CD4-positive, alpha-beta memory T cell (primary cell): ENCODE measurements at regions not wholly inside any gene's neighbourhood (a gene's known extent, or its start where the extent isn't known, plus 50 kb on each side); places are given as distances from the start of the nearest gene placed in this dataset.

Experiments
- CTCF ChIA-PET: fragments of 350-600 bp; sonication (Branson Sonifier 250); formaldehyde crosslinking; loops from one replicate; lab custom pipeline; 2021; ENCODE audit warnings: inconsistent platforms; ENCODE audit not compliant: partially characterized antibody; lab: Charles Lee
- POLR2A ChIA-PET: fragments of 350-600 bp; sonication (Branson Sonifier 250); formaldehyde crosslinking; loops from one replicate; lab custom pipeline; 2021; ENCODE audit not compliant: partially characterized antibody; lab: Charles Lee
- DNase-seq, 5 donors: peaks; one replicate each; pipeline versions ENCODE4 v3.0.0 to v3.0.0-alpha.2; 2020 to 2022; ENCODE audit warnings: mixed read lengths in 1 of 5
- H3K27ac ChIP-seq: one replicate; pipeline ENCODE4 v1.7.0; 2013; ENCODE audit warnings: low read depth, low read length
- H3K27me3 ChIP-seq: 2 replicates; pipeline ENCODE4 v1.7.0; 2013; ENCODE audit warnings: mild to moderate bottlenecking, low read length, moderate library complexity; ENCODE audit not compliant: insufficient read depth
- H3K36me3 ChIP-seq: 2 replicates; pipeline ENCODE4 v1.7.0; 2013; ENCODE audit warnings: mild to moderate bottlenecking, low read length, moderate library complexity; ENCODE audit not compliant: insufficient read depth
- H3K4me1 ChIP-seq: 2 replicates; pipeline ENCODE4 v1.7.0; 2013; ENCODE audit warnings: mild to moderate bottlenecking, low read length, moderate library complexity; ENCODE audit not compliant: insufficient read depth
- H3K4me3 ChIP-seq, 2 donors: one replicate each; pipeline ENCODE4 v1.7.0; 2013; ENCODE audit warnings: low read length in 2 of 2, mild to moderate bottlenecking in 1 of 2
- H3K9me3 ChIP-seq, 2 donors: one replicate each; pipeline ENCODE4 v1.7.0; 2013; ENCODE audit warnings: low read length in 2 of 2, control low read depth in 1 of 2; ENCODE audit not compliant: control insufficient read depth in 1 of 2
- H3K27ac Mint-ChIP-seq, 7 donors: one replicate each; pipeline ENCODE4 v1.8.0; 2020 to 2021; ENCODE audit warnings: mixed read lengths in 7 of 7, mild to moderate bottlenecking in 6 of 7, inconsistent platforms in 3 of 7, moderate library complexity in 3 of 7
- H3K27me3 Mint-ChIP-seq, 2 donors: one replicate each; pipeline ENCODE4 v1.8.0; 2020 to 2021; ENCODE audit warnings: mixed read lengths in 2 of 2
- H3K36me3 Mint-ChIP-seq, 2 donors: one replicate each; pipeline ENCODE4 v1.8.0; 2020 to 2021; ENCODE audit warnings: mixed read lengths in 2 of 2, inconsistent platforms in 1 of 2, mild to moderate bottlenecking in 1 of 2
- H3K4me1 Mint-ChIP-seq, 4 donors: one replicate each; pipeline ENCODE4 v1.8.0; 2020 to 2021; ENCODE audit warnings: mixed read lengths in 4 of 4, mild to moderate bottlenecking in 1 of 4
- H3K4me3 Mint-ChIP-seq, 8 donors: one replicate each; pipeline ENCODE4 v1.8.0; 2020 to 2021; ENCODE audit warnings: mixed read lengths in 8 of 8, mild to moderate bottlenecking in 7 of 8, moderate library complexity in 6 of 8, inconsistent platforms in 3 of 8
- H3K9me3 Mint-ChIP-seq, 8 donors: one replicate each; pipeline ENCODE4 v1.8.0; 2020 to 2021; ENCODE audit warnings: mixed read lengths in 8 of 8, mild to moderate bottlenecking in 5 of 8, inconsistent platforms in 3 of 8, moderate library complexity in 1 of 8
- intact Hi-C: fragments of 100-400 bp; cut with micrococcal nuclease; formaldehyde crosslinking; loops from one replicate; pipeline ENCODE4 v1.15.1; 2023

DNA sequence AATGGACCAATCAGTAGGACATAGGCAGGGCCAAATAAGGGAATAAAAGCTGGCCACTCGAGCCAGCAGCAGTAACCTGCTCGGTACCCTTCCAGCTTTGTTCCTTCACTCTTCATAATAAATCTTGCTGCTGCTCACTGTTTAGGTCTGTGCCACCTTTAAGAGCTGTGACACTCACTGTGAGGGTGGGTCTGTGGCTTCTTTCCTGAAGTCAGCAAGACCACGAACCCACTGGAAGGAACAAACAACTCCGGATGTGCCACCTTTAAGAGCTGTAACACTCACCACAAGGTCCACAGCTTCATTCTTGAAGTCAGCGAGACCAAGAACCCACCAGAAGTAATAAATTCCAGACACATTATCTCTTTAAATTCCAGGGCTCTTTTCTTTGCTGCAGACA lies 1922.3 kb upstream of the PCDH20 start:
- H3K9me3 ChIP-seq: no peaks in the 10 kb centered on the region
- POLR2A ChIA-PET: no interaction called here
- no peak overlapping the region for H3K27ac ChIP-seq
- no peaks in the 10 kb centered on the region for H3K36me3 Mint-ChIP-seq
- H3K27me3 Mint-ChIP-seq: no peaks in the 10 kb centered on the region
- H3K4me1 Mint-ChIP-seq: no peaks in the 10 kb centered on the region
- peaks cover 0 to 25% (median 16%) of the 10 kb centered on the region in 8 donors for H3K9me3 Mint-ChIP-seq
- no peak overlapping the region for H3K4me3 ChIP-seq
- H3K27me3 ChIP-seq: no peaks in the 10 kb centered on the region
- H3K36me3 ChIP-seq: no peaks in the 10 kb centered on the region
- DNase-seq: no peak
- CTCF ChIA-PET: no interaction called here
- intact Hi-C loops: no loop called here
- no peak overlapping the region for H3K27ac Mint-ChIP-seq
- H3K4me3 Mint-ChIP-seq: no peak overlapping the region
- H3K4me1 ChIP-seq: no peaks in the 10 kb centered on the region

GRCh38 chr13:63337041-63337440 lies 1921.4 kb upstream of the PCDH20 start:
- H3K27ac Mint-ChIP-seq: no peak overlapping the region
- POLR2A ChIA-PET: no interaction called here
- peaks cover 0 to 23% (median 15%) of the 10 kb centered on the region in 8 donors for H3K9me3 Mint-ChIP-seq

GRCh38 chr13:63336549-63336948 lies 1920.9 kb upstream of the PCDH20 start:
- Mint-ChIP-seq H3K27ac (no peak overlapping the region), H3K27me3 (no peaks in the 10 kb centered on the region), H3K4me1 (no peaks in the 10 kb centered on the region), H3K36me3 (no peaks in the 10 kb centered on the region), H3K4me3 (no peak overlapping the region), H3K9me3 (peaks cover 0 to 23% (median 15%) of the 10 kb centered on the region in 8 donors)
- ChIA-PET CTCF (no interaction called here), POLR2A (no interaction called here)
- Histone ChIP-seq H3K27ac (no peak overlapping the region), H3K4me1 (no peaks in the 10 kb centered on the region), H3K9me3 (no peaks in the 10 kb centered on the region), H3K4me3 (no peak overlapping the region), H3K36me3 (no peaks in the 10 kb centered on the region), H3K27me3 (no peaks in the 10 kb centered on the region)
- intact Hi-C loops: no loop called here
- DNase-seq: no peak

More at GRCh38 chr13:63337041-63337440, 1921.4 kb upstream of the PCDH20 start:
- CTCF ChIA-PET: no interaction called here
- H3K27me3 Mint-ChIP-seq: no peaks in the 10 kb centered on the region
- no peaks in the 10 kb centered on the region for H3K36me3 Mint-ChIP-seq
- no peak for DNase-seq
- H3K4me3 Mint-ChIP-seq: no peak overlapping the region
- H3K4me1 ChIP-seq: no peaks in the 10 kb centered on the region
- H3K4me1 Mint-ChIP-seq: no peaks in the 10 kb centered on the region
- H3K27ac ChIP-seq: no peak overlapping the region
- no peaks in the 10 kb centered on the region for H3K36me3 ChIP-seq
- intact Hi-C loops: no loop called here
- H3K27me3 ChIP-seq: no peaks in the 10 kb centered on the region
- H3K9me3 ChIP-seq: no peaks in the 10 kb centered on the region
- H3K4me3 ChIP-seq: no peak overlapping the region

DNA sequence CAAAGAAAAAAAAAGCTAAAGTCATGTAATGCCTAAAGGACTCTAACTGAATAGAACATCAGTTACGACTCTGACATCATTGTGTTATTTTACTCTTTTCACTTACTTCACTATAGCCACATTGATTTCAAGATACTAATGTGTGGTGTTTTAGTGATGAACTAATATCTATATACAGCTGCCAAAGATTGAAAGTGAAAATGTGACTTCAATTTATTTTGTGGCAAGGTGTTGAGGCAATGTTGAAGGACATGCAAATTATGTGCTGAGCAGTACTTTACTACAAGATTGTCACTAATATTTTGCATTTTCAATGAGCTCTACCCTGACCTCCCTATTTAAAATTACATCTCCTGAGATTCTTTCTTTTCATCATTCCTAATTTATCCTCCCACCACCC lies 1911.9 kb upstream of the PCDH20 start:
- H3K36me3 Mint-ChIP-seq: no peaks in the 10 kb centered on the region
- Histone ChIP-seq H3K4me3 (no peak overlapping the region), H3K4me1 (no peaks in the 10 kb centered on the region), H3K9me3 (no peaks in the 10 kb centered on the region), H3K36me3 (no peaks in the 10 kb centered on the region), H3K27ac (no peak overlapping the region), H3K27me3 (no peaks in the 10 kb centered on the region)
- no peaks in the 10 kb centered on the region for H3K27me3 Mint-ChIP-seq
- ChIA-PET POLR2A (no interaction called here), CTCF (no interaction called here)
- H3K9me3 Mint-ChIP-seq: peaks cover 0 to 10% (median 3%) of the 10 kb centered on the region in 8 donors
- no peaks in the 10 kb centered on the region for H3K4me1 Mint-ChIP-seq
- DNase-seq: no peak
- H3K4me3 Mint-ChIP-seq: no peak overlapping the region
- H3K27ac Mint-ChIP-seq: no peak overlapping the region
- intact Hi-C loops: no loop called here

- H3K27me3 ChIP-seq: no peaks in the 10 kb centered on the region
- no peaks in the 10 kb centered on the region for H3K4me1 Mint-ChIP-seq
- H3K36me3 Mint-ChIP-seq: no peaks in the 10 kb centered on the region
- H3K27ac Mint-ChIP-seq: no peak overlapping the region
- H3K4me1 ChIP-seq: no peaks in the 10 kb centered on the region
- H3K9me3 ChIP-seq: no peaks in the 10 kb centered on the region
- peaks cover 0 to 8% (median 2%) of the 10 kb centered on the region in 8 donors for H3K9me3 Mint-ChIP-seq
- no peak overlapping the region for H3K4me3 ChIP-seq
- CTCF ChIA-PET: no interaction called here
- no peaks in the 10 kb centered on the region for H3K36me3 ChIP-seq
- H3K27me3 Mint-ChIP-seq: no peaks in the 10 kb centered on the region
- no peak overlapping the region for H3K27ac ChIP-seq
- intact Hi-C loops: no loop called here
- no peak for DNase-seq
- no peak overlapping the region for H3K4me3 Mint-ChIP-seq
- POLR2A ChIA-PET: no interaction called here
These were observed 1907.8 kb upstream of the PCDH20 start for GRCh38 chr13:63323441-63323840.

GRCh38 chr13:63311587-63311986 lies 1895.9 kb upstream of the PCDH20 start:
- Histone ChIP-seq H3K9me3 (no peaks in the 10 kb centered on the region), H3K27ac (no peak overlapping the region), H3K4me3 (no peak overlapping the region), H3K4me1 (no peaks in the 10 kb centered on the region), H3K27me3 (no peaks in the 10 kb centered on the region), H3K36me3 (no peaks in the 10 kb centered on the region)
- intact Hi-C loops: no loop called here
- H3K36me3 Mint-ChIP-seq: no peaks in the 10 kb centered on the region
- ChIA-PET CTCF (no interaction called here), POLR2A (no interaction called here)
- no peak for DNase-seq
- peaks cover 1 to 23% (median 12%) of the 10 kb centered on the region in 8 donors for H3K9me3 Mint-ChIP-seq
- H3K4me1 Mint-ChIP-seq: no peaks in the 10 kb centered on the region
- no peak overlapping the region for H3K4me3 Mint-ChIP-seq
- H3K27ac Mint-ChIP-seq: no peak overlapping the region
- no peaks in the 10 kb centered on the region for H3K27me3 Mint-ChIP-seq

DNA sequence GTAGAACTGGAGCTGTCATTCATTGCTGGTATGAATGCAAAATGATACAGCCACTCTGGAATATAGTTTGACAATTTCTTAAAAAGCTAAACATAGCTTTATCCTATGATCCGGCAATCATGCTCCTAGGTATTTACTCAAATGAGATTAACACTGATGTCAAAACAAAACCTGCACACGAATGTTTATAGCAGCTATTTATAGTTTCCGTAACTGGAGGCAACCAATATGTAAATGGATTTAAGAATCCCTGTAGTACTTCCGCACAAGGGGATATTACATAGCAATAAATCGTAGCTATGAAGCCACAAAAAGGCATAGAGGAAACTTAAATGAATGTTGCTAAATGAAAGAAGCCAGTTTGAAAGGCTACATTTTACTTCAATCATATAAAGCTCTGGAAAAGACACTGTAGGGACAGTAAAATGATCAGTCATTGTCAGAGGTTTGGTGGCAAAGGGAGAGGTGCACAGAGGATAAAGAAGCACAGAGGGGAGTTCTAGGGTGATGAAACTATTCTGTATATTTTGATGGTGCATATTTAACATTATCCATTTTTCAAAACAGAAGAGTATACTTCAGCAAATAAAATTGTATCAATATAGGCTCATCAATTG lies 1893.0 kb upstream of the PCDH20 start:
- no peak overlapping the region for H3K4me3 ChIP-seq
- no peak for DNase-seq
- intact Hi-C loops: no loop called here
- H3K27ac ChIP-seq: no peak overlapping the region
- peaks cover 2 to 32% (median 19%) of the 10 kb centered on the region in 8 donors for H3K9me3 Mint-ChIP-seq
- ChIA-PET CTCF (no interaction called here), POLR2A (no interaction called here)
- no peaks in the 10 kb centered on the region for H3K27me3 Mint-ChIP-seq
- no peak overlapping the region for H3K27ac Mint-ChIP-seq
- H3K4me1 Mint-ChIP-seq: no peaks in the 10 kb centered on the region
- H3K36me3 Mint-ChIP-seq: no peaks in the 10 kb centered on the region
- H3K36me3 ChIP-seq: no peaks in the 10 kb centered on the region
- H3K27me3 ChIP-seq: no peaks in the 10 kb centered on the region
- no peak overlapping the region for H3K4me3 Mint-ChIP-seq
- no peaks in the 10 kb centered on the region for H3K9me3 ChIP-seq
- no peaks in the 10 kb centered on the region for H3K4me1 ChIP-seq

GRCh38 chr13:63307228-63307627 lies 1891.6 kb upstream of the PCDH20 start:
- no peaks in the 10 kb centered on the region for H3K27me3 ChIP-seq
- no peaks in the 10 kb centered on the region for H3K27me3 Mint-ChIP-seq
- ChIA-PET CTCF (no interaction called here), POLR2A (no interaction called here)
- no peak overlapping the region for H3K27ac ChIP-seq
- intact Hi-C loops: no loop called here
- no peak overlapping the region for H3K4me3 ChIP-seq
- no peaks in the 10 kb centered on the region for H3K36me3 ChIP-seq
- no peak overlapping the region for H3K4me3 Mint-ChIP-seq
- no peaks in the 10 kb centered on the region for H3K9me3 ChIP-seq
- no peak for DNase-seq
- H3K27ac Mint-ChIP-seq: no peak overlapping the region
- H3K4me1 Mint-ChIP-seq: no peaks in the 10 kb centered on the region
- H3K36me3 Mint-ChIP-seq: no peaks in the 10 kb centered on the region
- peaks cover 2 to 27% (median 16%) of the 10 kb centered on the region in 8 donors for H3K9me3 Mint-ChIP-seq
- H3K4me1 ChIP-seq: no peaks in the 10 kb centered on the region
